Calu3 (cell line): ENCODE measurements at regions not wholly inside any gene's neighbourhood (a gene's known extent, or its start where the extent isn't known, plus 50 kb on each side); places are given as distances from the start of the nearest gene placed in this dataset.

Source experiments
- BruUV-seq: library from RNA; stranded (reverse); fragments of 400-500 nt; replicated peaks from 2 replicates; lab custom pipeline; 2021; lab: Mats Ljungman, UMichigan
- CTCF ChIA-PET: fragments of 300-600 bp; sonication (Branson Sonifier 250); formaldehyde crosslinking; loops from one replicate; lab custom pipeline; 2022; ENCODE audit warnings: antibody characterized with exemption; lab: Charles Lee
- DNase-seq: peaks from one replicate; pipeline ENCODE4 v3.0.0; 2022
- H3K27ac Mint-ChIP-seq: one replicate; pipeline ENCODE4 v1.8.0; 2022; ENCODE audit warnings: mixed read lengths; ENCODE audit not compliant: unreplicated experiment
- H3K27me3 Mint-ChIP-seq: one replicate; pipeline ENCODE4 v1.8.0; 2022; ENCODE audit warnings: mixed read lengths; ENCODE audit not compliant: unreplicated experiment
- H3K36me3 Mint-ChIP-seq: one replicate; pipeline ENCODE4 v1.8.0; 2022; ENCODE audit warnings: mild to moderate bottlenecking, moderate library complexity, mixed read lengths; ENCODE audit not compliant: insufficient read depth, unreplicated experiment
- H3K4me1 Mint-ChIP-seq: one replicate; pipeline ENCODE4 v1.8.0; 2022; ENCODE audit warnings: mild to moderate bottlenecking, low read depth, mixed read lengths; ENCODE audit not compliant: unreplicated experiment
- H3K4me3 Mint-ChIP-seq: one replicate; pipeline ENCODE4 v1.8.0; 2022; ENCODE audit warnings: mild to moderate bottlenecking, low read depth, moderate library complexity, mixed read lengths; ENCODE audit not compliant: unreplicated experiment
- H3K9me3 Mint-ChIP-seq: one replicate; pipeline ENCODE4 v1.8.0; 2022; ENCODE audit warnings: low read depth, mixed read lengths; ENCODE audit not compliant: unreplicated experiment
- CTCF ChIP-seq: fragments of 200-600 bp; IDR thresholded peaks from one replicate; pipeline ENCODE4 v1.8.0; 2022; ENCODE audit warnings: antibody characterized with exemption; ENCODE audit not compliant: unreplicated experiment
- intact Hi-C: fragments of 100-400 bp; cut with micrococcal nuclease; formaldehyde crosslinking; loops from one replicate; pipeline ENCODE4 v1.10.0; 2022; ENCODE audit not compliant: unreplicated experiment

DNA sequence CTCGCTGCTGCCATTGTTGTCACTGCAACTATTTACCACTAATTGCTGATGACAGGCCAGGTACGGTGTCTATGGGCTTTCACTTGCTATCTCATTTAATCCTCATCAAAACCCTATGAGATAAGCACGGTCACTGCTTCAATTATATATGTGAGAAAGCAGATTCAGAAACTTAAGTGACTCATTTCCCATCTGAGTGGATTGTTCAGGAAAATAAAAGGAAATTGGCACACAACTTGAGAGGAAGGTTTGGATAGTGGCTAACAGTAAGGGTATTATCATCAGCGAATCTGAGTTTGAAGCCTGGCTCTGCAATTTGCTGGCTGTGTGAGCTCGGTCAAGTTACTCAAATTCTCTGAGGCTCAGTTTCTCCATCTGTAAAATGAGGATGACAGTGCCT lies 196.0 kb downstream of the KCNS3 start:
- intact Hi-C loops = no loop called here
- H3K27ac Mint-ChIP-seq = no peak overlapping the region
- H3K27me3 Mint-ChIP-seq = peaks cover 35% of the 10 kb centered on the region
- peaks cover 3% of the 10 kb centered on the region for H3K9me3 Mint-ChIP-seq
- no peak for TF ChIP-seq CTCF
- H3K4me1 Mint-ChIP-seq = no peaks in the 10 kb centered on the region
- no TSS peak for BruUV-seq
- H3K4me3 Mint-ChIP-seq = no peak overlapping the region
- CTCF ChIA-PET = no interaction called here
- no peak for DNase-seq
- no peaks in the 10 kb centered on the region for H3K36me3 Mint-ChIP-seq

DNA sequence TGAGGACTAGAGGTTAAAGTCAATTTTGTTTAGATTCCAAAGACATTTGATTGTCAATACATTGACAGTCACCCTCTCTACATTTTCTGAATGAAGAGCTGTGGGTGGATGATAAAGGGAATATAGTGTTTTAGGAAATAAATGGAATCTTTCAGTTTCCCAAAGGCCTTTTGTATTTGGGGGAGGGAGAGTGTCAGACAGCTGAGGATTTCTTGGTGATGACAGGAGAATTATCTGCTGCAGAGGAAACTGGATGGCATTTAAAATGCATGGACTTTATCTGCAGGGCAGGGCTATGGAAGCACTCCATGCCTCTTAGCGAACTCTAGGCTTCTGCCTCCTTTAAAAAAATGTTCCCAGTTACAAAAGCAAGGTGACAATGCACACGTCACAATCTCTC lies 195.1 kb downstream of the KCNS3 start:
- H3K4me1 Mint-ChIP-seq = no peaks in the 10 kb centered on the region
- peaks cover 38% of the 10 kb centered on the region for H3K27me3 Mint-ChIP-seq
- no TSS peak for BruUV-seq
- H3K36me3 Mint-ChIP-seq = no peaks in the 10 kb centered on the region
- intact Hi-C loops = no loop called here
- H3K9me3 Mint-ChIP-seq = peaks cover 2% of the 10 kb centered on the region
- H3K4me3 Mint-ChIP-seq = no peak overlapping the region
- no peak for TF ChIP-seq CTCF
- CTCF ChIA-PET = no interaction called here
- H3K27ac Mint-ChIP-seq = no peak overlapping the region
- no peak for DNase-seq

GRCh38 chr2:18067588-18068384 lies 189.3 kb downstream of the KCNS3 start:
- TF ChIP-seq CTCF = no peak
- Mint-ChIP-seq H3K36me3 (no peaks in the 10 kb centered on the region), H3K4me3 (no peak overlapping the region), H3K9me3 (no peaks in the 10 kb centered on the region), H3K27me3 (peaks cover 59% of the 10 kb centered on the region), H3K4me1 (no peaks in the 10 kb centered on the region), H3K27ac (no peak overlapping the region)
- intact Hi-C loops = no loop called here
- CTCF ChIA-PET = no interaction called here
- no peak for DNase-seq
- BruUV-seq = no TSS peak

DNA sequence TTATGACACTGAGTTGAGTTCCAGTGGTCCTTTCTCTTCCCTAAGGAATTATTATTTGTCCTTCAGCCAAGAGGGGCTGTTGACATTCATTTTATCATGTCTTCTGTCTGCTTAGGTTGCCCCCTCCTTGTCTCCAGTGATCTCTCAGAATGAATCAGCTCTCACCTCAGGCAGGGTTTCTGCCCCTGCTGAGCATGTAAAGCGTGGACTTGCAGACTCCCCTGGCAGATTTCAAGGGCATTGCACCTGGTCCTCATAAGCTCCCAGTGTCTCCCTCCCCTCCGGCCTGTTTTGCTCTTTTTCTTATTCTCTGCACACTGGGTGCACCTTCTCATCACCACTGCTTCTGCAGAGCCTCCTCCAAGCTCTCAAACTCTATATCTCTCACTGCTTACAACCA lies 188.4 kb downstream of the KCNS3 start:
- CTCF ChIA-PET = no interaction called here
- no peaks in the 10 kb centered on the region for H3K9me3 Mint-ChIP-seq
- intact Hi-C loops = no loop called here
- H3K4me1 Mint-ChIP-seq = no peaks in the 10 kb centered on the region
- no TSS peak for BruUV-seq
- H3K4me3 Mint-ChIP-seq = no peak overlapping the region
- H3K36me3 Mint-ChIP-seq = no peaks in the 10 kb centered on the region
- DNase-seq = no peak
- no peak overlapping the region for H3K27ac Mint-ChIP-seq
- no peak for TF ChIP-seq CTCF
- H3K27me3 Mint-ChIP-seq = peaks cover 59% of the 10 kb centered on the region
